ENCODE measurements at regions not wholly inside any gene's neighbourhood (a gene's known extent, or its start where the extent isn't known, plus 50 kb on each side); places are given as distances from the start of the nearest gene placed in this dataset.

- no peak for TF ChIP-seq CTCF (IDR thresholded peaks at IDR 0.05)
- no peak for TF ChIP-seq POLR2A (IDR thresholded peaks at IDR 0.05)
These were observed 1703.1 kb upstream of the FLRT2 start for GRCh38 chr14:83826838-83827237.
